SK-N-SH treated with all-trans-retinoic acid at 6 μM for 48 hours (cell line): ENCODE measurements at regions not wholly inside any gene's neighbourhood (a gene's known extent, or its start where the extent isn't known, plus 50 kb on each side); places are given as distances from the start of the nearest gene placed in this dataset.

Experiments used
- ATAC-seq: fragments of 200-7000 bp; cut with Tn5 transposase; 3 replicates; pipeline ENCODE4 v1.9.1; 2020; ENCODE audit warnings: mild to moderate bottlenecking, moderate library complexity
- ARNTL ChIP-seq: fragments of 450-650 bp; formaldehyde crosslinking; IDR thresholded peaks from 2 replicates; pipeline ENCODE4 v1.5.0; 2020; ENCODE audit warnings: low read depth, mild to moderate bottlenecking, moderate library complexity, borderline replicate concordance
- BACH2 ChIP-seq: fragments of 250-450 bp; sonication (Bioruptor Pico); IDR thresholded peaks from 2 replicates; pipeline ENCODE4 v1.9.0; 2021; ENCODE audit warnings: mild to moderate bottlenecking, borderline replicate concordance
- CSDC2 ChIP-seq: fragments of 250-450 bp; sonication (Bioruptor Pico); IDR thresholded peaks from 2 replicates; pipeline ENCODE4 v1.5.0; 2020; ENCODE audit warnings: mild to moderate bottlenecking, moderate library complexity
- CSRNP3 ChIP-seq: fragments of 250-450 bp; sonication (Bioruptor Pico); IDR thresholded peaks from 2 replicates; pipeline ENCODE4 v1.5.1; 2021; ENCODE audit warnings: mild to moderate bottlenecking, moderate library complexity
- ESRRG ChIP-seq: fragments of 250-450 bp; sonication (Bioruptor Pico); IDR thresholded peaks from 2 replicates; pipeline ENCODE4 v1.6.1; 2021; ENCODE audit warnings: mild to moderate bottlenecking
- GLIS3 ChIP-seq: fragments of 250-450 bp; sonication (Bioruptor Pico); IDR thresholded peaks from 2 replicates; pipeline ENCODE4 v1.5.0; 2020; ENCODE audit warnings: mild to moderate bottlenecking, moderate library complexity
- ISL1 ChIP-seq: fragments of 250-450 bp; sonication (Bioruptor Pico); IDR thresholded peaks from 2 replicates; pipeline ENCODE4 v2.1.2; 2022; ENCODE audit warnings: mild to moderate bottlenecking, moderate library complexity
- OSR1 ChIP-seq: fragments of 250-450 bp; sonication (Bioruptor Pico); IDR thresholded peaks from 2 replicates; pipeline ENCODE4 v1.8.0; 2022; ENCODE audit warnings: moderate library complexity, mild to moderate bottlenecking, inconsistent platforms
- PPARA ChIP-seq: fragments of 250-450 bp; sonication (Bioruptor Pico); IDR thresholded peaks from 2 replicates; pipeline ENCODE4 v1.5.0; 2020; ENCODE audit warnings: mild to moderate bottlenecking, borderline replicate concordance
- RARB ChIP-seq: fragments of 250-450 bp; sonication (Bioruptor Pico); IDR thresholded peaks from 2 replicates; pipeline ENCODE4 v1.8.0; 2021; ENCODE audit warnings: mild to moderate bottlenecking, moderate library complexity
- TCF4 ChIP-seq: fragments of 250-450 bp; sonication (Bioruptor Pico); IDR thresholded peaks from 2 replicates; pipeline ENCODE4 v1.8.0; 2021; ENCODE audit warnings: mild to moderate bottlenecking, moderate library complexity, borderline replicate concordance
- TOX ChIP-seq: fragments of 250-450 bp; sonication (Bioruptor Pico); IDR thresholded peaks from 2 replicates; pipeline ENCODE4 v1.8.0; 2021; ENCODE audit warnings: mild to moderate bottlenecking, moderate library complexity, borderline replicate concordance
- ZC3H10 ChIP-seq: fragments of 250-450 bp; sonication (Bioruptor Pico); IDR thresholded peaks from 2 replicates; pipeline ENCODE4 v1.5.1; 2021; ENCODE audit warnings: mild to moderate bottlenecking, moderate library complexity
- ZFP3 ChIP-seq: fragments of 250-450 bp; sonication (Bioruptor Pico); IDR thresholded peaks from 2 replicates; pipeline ENCODE4 v1.5.0; 2020; ENCODE audit warnings: mild to moderate bottlenecking, moderate library complexity
- ZFP30 ChIP-seq: fragments of 450-650 bp; formaldehyde crosslinking; IDR thresholded peaks from 2 replicates; pipeline ENCODE4 v1.5.0; 2022; ENCODE audit warnings: mild to moderate bottlenecking, moderate library complexity
- ZNF565 ChIP-seq: fragments of 450-650 bp; formaldehyde crosslinking; conservative IDR thresholded peaks from 2 replicates; pipeline ENCODE4 v1.5.0; 2020; ENCODE audit warnings: low read depth, mild to moderate bottlenecking, moderate library complexity
- ZNF70 ChIP-seq: fragments of 450-650 bp; formaldehyde crosslinking; IDR thresholded peaks from 2 replicates; pipeline ENCODE4 v1.5.0; 2020; ENCODE audit warnings: mild to moderate bottlenecking, moderate library complexity
- ZNF8 ChIP-seq: fragments of 450-650 bp; formaldehyde crosslinking; IDR thresholded peaks from 2 replicates; pipeline ENCODE4 v1.5.0; 2020; ENCODE audit warnings: mild to moderate bottlenecking, moderate library complexity
- TF ChIP-seq, protein P1 (sequence below): fragments of 250-450 bp; sonication (Bioruptor Pico); IDR thresholded peaks from 2 replicates; pipeline ENCODE4 v1.8.0; 2020; ENCODE audit warnings: mild to moderate bottlenecking, moderate library complexity, borderline replicate concordance
- TF ChIP-seq, protein P2 (sequence below): fragments of 250-450 bp; sonication (Bioruptor Pico); IDR thresholded peaks from 2 replicates; pipeline ENCODE4 v1.8.0; 2021; ENCODE audit warnings: low read depth, mild to moderate bottlenecking, moderate library complexity, borderline replicate concordance
- TF ChIP-seq, protein P3 (sequence below): fragments of 250-450 bp; sonication (Bioruptor Pico); IDR thresholded peaks from 2 replicates; pipeline ENCODE4 v1.5.0; 2020; ENCODE audit warnings: mild to moderate bottlenecking, moderate library complexity

DNA sequence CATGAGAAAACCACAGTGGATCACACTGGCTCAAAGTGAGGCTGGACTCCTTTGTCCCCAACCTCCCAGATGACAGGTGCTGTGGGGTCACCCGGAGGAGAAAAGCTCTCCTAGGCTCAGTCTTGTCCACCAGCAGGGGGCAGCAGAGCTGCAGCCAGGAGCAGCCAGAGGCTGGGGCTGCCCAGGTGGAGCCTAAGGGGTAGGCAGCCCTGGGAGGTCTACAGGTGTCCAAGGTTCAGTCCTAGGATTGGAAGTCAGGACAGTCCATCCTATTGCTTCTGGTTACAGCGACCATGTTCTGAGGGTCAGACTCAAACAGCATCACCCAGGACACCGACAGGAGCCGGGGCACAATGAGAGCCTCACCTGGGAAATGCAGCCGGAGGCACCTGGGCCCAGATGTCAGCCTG is 77.6 kb upstream of the IGLL5 start:
- ATAC-seq = peak; percentile 72
- TF ChIP-seq OSR1 (CRISPR knock-in tag) (no peak), ESRRG (CRISPR knock-in tag) (no peak), CSDC2 (CRISPR knock-in tag) (no peak), PPARA (CRISPR knock-in tag) (no peak), CSRNP3 (CRISPR knock-in tag) (no peak), ZFP30 (CRISPR knock-in tag) (no peak), GLIS3 (CRISPR knock-in tag) (no peak)
- TF ChIP-seq, protein P1, sequence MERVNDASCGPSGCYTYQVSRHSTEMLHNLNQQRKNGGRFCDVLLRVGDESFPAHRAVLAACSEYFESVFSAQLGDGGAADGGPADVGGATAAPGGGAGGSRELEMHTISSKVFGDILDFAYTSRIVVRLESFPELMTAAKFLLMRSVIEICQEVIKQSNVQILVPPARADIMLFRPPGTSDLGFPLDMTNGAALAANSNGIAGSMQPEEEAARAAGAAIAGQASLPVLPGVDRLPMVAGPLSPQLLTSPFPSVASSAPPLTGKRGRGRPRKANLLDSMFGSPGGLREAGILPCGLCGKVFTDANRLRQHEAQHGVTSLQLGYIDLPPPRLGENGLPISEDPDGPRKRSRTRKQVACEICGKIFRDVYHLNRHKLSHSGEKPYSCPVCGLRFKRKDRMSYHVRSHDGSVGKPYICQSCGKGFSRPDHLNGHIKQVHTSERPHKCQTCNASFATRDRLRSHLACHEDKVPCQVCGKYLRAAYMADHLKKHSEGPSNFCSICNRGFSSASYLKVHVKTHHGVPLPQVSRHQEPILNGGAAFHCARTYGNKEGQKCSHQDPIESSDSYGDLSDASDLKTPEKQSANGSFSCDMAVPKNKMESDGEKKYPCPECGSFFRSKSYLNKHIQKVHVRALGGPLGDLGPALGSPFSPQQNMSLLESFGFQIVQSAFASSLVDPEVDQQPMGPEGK (CRISPR knock-in tag) = no peak
- TF ChIP-seq, protein P2, sequence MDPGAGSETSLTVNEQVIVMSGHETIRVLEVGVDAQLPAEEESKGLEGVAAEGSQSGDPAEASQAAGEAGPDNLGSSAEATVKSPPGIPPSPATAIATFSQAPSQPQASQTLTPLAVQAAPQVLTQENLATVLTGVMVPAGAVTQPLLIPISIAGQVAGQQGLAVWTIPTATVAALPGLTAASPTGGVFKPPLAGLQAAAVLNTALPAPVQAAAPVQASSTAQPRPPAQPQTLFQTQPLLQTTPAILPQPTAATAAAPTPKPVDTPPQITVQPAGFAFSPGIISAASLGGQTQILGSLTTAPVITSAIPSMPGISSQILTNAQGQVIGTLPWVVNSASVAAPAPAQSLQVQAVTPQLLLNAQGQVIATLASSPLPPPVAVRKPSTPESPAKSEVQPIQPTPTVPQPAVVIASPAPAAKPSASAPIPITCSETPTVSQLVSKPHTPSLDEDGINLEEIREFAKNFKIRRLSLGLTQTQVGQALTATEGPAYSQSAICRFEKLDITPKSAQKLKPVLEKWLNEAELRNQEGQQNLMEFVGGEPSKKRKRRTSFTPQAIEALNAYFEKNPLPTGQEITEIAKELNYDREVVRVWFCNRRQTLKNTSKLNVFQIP (CRISPR knock-in tag) = no peak
- TF ChIP-seq, protein P3, sequence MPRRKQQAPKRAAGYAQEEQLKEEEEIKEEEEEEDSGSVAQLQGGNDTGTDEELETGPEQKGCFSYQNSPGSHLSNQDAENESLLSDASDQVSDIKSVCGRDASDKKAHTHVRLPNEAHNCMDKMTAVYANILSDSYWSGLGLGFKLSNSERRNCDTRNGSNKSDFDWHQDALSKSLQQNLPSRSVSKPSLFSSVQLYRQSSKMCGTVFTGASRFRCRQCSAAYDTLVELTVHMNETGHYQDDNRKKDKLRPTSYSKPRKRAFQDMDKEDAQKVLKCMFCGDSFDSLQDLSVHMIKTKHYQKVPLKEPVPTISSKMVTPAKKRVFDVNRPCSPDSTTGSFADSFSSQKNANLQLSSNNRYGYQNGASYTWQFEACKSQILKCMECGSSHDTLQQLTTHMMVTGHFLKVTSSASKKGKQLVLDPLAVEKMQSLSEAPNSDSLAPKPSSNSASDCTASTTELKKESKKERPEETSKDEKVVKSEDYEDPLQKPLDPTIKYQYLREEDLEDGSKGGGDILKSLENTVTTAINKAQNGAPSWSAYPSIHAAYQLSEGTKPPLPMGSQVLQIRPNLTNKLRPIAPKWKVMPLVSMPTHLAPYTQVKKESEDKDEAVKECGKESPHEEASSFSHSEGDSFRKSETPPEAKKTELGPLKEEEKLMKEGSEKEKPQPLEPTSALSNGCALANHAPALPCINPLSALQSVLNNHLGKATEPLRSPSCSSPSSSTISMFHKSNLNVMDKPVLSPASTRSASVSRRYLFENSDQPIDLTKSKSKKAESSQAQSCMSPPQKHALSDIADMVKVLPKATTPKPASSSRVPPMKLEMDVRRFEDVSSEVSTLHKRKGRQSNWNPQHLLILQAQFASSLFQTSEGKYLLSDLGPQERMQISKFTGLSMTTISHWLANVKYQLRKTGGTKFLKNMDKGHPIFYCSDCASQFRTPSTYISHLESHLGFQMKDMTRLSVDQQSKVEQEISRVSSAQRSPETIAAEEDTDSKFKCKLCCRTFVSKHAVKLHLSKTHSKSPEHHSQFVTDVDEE (CRISPR knock-in tag) = no peak

DNA sequence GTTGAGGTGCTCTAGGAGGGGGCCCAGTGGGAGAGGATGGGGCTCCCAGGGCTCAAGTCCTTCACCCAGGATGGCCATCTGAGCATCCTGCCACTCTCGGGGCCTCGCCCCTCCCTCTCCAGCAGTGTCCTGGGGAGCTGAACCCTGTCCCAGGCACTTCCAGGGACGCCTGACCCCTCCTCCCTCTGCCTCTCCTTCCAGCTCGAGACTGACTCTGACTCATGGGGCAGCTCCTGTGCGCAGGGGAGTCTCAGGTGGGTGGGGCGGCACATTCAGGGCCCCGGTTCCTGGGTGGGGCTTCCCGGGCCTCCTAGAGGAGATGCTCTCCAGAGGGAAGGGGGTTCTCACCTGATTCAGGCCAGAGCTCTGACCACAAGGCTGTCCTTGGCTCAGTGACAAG is 77.1 kb upstream of the IGLL5 start:
- TF ChIP-seq ZFP30 (CRISPR knock-in tag) (no peak), ESRRG (CRISPR knock-in tag) (no peak), ZC3H10 (CRISPR knock-in tag) (no peak), ISL1 (CRISPR knock-in tag) (no peak), BACH2 (CRISPR knock-in tag) (no peak), TCF4 (no peak), GLIS3 (CRISPR knock-in tag) (no peak), ZFP3 (CRISPR knock-in tag) (no peak), ARNTL (CRISPR knock-in tag) (no peak), TOX (CRISPR knock-in tag) (no peak), OSR1 (CRISPR knock-in tag) (no peak), ZNF70 (no peak)
- ATAC-seq = no peak

DNA sequence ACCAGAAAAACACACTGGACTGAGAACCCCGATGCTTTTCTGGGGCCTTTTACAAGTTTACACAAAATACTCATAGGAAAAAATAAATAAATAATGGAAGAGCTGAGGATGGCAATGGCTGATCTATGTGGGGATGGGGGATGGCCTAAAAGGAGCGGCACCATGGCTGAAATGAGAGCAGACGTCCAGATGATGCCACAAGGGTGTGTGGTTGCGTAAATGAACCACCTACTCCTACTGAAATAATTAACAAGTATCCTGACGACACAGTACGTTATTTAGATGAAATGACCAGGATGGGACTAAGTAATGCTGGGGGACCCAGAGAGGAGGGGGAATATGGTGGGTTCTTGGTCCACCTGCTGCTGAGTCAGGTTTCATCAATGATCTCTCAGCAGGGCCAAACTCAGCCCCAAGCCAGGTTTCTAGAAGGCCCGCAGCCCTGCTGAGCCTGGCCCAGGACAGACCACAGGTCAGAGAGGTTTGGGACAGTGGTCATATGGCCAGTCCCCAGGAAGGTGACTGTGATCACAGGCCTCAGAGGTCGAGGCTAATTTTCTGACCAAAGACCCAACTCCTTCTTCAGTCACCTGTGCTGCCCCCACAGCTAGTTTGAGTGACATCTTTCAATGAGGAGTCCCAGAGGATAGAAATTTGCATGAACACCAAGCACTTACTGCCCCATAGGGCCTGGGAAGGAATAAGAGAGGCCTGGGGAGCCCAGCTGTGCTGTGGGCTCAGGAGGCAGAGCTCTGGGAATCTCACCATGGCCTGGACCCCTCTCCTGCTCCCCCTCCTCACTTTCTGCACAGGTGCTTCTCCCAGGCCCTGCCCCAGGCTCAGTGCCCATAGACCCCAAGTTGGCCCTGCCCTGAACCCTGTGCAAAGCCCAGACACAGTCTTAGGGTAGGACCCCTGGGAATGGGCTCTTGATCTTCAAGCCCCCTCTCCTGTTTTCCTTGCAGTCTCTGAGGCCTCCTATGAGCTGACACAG is 76.3 kb upstream of the IGLL5 start:
- no peak for ATAC-seq
- TF ChIP-seq BACH2 (CRISPR knock-in tag) (no peak), TOX (CRISPR knock-in tag) (no peak), ZNF565 (CRISPR knock-in tag) (no peak), ISL1 (CRISPR knock-in tag) (no peak), ARNTL (CRISPR knock-in tag) (no peak), ZFP3 (CRISPR knock-in tag) (no peak), ZNF8 (CRISPR knock-in tag) (no peak), ESRRG (CRISPR knock-in tag) (no peak), RARB (CRISPR knock-in tag) (no peak)
- TF ChIP-seq, protein P1 (CRISPR knock-in tag) = no peak
- TF ChIP-seq, protein P2 (CRISPR knock-in tag) = no peak
- TF ChIP-seq, all 23 proteins: peak for 0
